ENCODE measurements at regions not wholly inside any gene's neighbourhood (a gene's known extent, or its start where the extent isn't known, plus 50 kb on each side); places are given as distances from the start of the nearest gene placed in this dataset.

DNA sequence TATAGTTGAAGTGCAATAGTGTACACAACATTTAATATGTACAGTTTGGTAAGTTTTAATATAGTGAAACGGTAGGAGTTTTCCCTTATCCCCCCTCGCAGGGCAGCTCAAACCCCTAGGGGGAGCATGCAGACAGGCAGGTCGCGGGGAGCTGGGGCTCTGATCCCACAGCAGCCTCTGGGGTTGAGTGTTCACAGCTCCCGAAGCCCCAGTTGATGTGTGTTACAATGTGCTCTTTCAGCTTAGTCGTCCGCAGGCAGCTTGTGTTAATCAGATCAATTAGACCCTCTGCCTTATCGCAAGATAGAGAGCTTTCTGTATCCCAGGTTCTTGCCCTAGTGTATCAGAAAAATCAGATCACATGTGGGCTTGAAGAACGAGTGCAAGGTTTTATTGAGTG is 143.1 kb upstream of the CHRNA7 start:
- FAIRE-seq (no peak), DNase-seq (ENCODE audit: extremely low spot score, insufficient read length, low read depth) (no peak)

DNA sequence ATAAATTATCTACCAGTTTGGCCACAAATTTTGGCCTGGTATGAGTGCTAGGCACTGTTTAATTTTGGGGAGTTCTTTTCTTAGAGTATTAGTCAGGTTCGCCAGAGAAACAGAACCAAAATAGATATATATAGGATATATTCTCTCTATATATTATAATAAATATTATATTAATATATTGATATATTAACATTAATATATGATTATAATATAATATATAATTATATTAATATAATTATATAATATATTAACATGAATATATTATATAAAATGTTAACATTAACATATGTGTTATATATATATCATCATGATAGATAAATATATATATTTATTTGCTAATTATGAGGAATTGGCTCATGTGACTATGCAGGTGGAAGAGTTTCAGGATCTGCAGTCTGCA is 137.8 kb upstream of the CHRNA7 start:
- DNase-seq (ENCODE audit: extremely low spot score, insufficient read length, low read depth) (no peak), FAIRE-seq (no peak)

DNA sequence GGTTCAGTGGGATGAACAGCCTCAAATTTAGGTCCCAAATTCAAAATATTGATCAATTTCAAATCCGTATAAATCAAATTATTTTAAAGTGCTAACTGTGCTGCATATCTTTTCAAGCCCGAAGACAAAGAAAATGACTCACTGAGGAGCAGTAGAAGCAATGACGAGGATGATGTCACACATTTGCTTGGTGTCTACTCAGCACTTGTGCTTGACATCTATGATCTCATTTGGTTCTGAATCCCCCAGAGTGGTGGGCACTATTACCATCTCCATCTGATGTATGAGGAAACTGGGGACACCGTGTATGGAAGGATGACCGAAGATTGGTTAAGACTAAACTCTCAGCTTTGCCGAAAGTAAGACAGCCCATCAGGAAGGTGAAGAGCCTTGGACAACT is 136.5 kb upstream of the CHRNA7 start:
- DNase-seq (ENCODE audit: extremely low spot score, insufficient read length, low read depth), result no peak
- no peak for FAIRE-seq

DNA sequence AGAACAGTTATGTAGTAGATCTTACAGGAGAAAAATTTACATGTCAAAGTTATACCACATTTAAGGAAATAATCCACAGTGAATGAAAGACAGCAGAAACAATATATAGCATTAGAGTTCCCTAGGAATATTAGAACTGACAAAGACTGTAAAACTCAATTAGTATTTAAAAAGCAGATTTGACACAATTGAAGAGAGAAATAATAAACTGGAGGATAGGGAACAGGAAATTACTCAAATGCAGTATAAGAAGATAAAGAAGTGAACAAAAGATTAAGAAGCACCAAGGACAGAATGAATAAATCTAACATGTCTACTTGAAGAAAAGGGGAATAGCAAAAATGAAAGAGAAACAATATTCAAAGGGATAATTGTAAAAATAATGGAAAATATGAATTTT is 132.6 kb upstream of the CHRNA7 start:
- DNase-seq (ENCODE audit: extremely low spot score, insufficient read length, low read depth) (no peak), FAIRE-seq (no peak)

DNA sequence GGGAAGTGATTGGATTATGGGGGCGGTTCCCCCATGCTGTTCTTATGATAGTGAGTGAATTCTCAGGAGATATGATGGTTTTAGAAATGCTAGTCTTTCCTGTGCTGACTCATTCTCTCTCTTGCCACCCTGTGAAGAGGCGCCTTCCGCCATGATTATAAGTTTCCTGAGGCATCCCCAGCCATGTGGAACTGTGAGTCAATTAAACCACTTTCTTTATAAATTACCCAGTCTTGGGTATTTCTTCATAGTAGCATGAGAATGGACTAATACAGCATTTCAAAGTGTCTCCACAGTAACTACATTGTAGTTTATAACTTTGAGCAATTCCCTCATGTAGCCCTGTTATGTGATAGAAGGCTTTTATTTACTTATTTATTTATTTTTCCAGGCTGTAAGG is 128.8 kb upstream of the CHRNA7 start:
- FAIRE-seq, result no peak

DNA sequence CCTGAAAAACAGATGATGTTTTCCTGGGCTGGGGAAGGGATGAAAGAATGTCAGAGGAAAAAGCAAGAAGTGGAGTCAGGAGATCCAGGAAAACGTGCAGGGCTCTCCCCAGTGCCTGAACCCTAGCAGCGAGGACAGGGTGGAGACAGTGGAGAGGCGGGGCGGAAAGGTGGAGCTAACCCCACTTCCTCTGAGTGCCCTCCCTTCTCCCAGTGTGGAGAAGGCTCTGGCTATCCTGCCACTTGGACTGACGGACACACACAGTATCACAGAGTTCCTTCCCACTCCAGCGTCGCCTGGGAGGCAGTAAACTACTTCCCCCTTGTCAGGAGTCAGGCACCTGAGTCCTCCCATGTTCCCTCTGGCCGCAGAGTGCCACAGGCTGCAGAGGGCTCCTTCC is 125.3 kb upstream of the CHRNA7 start:
- DNase-seq (ENCODE audit: extremely low spot score, insufficient read length, low read depth), result no peak
- FAIRE-seq, result no peak

More for the DNA sequence above, 128.8 kb upstream of the CHRNA7 start:
- DNase-seq (ENCODE audit: extremely low spot score, insufficient read length, low read depth), result no peak

DNA sequence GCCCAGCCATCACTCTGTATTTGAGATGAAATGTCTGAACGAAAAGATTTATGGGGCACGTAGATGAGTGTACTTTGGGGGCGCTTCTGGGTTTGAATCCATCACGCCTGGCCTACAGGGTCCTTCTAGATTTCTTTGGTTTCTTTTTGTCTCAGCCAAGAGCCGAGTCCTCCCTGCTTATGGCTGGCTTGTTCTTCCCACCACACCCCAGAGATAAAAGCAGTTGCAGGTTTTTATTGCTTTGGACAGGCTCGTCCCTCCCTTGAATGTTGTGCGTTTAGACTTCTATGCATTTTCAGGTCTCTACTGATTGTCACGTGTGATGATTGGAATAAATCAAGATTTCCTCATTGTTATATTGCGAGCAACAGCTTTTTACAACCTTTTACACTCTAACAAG is 104.8 kb upstream of the CHRNA7 start:
- no peak for FAIRE-seq

DNA sequence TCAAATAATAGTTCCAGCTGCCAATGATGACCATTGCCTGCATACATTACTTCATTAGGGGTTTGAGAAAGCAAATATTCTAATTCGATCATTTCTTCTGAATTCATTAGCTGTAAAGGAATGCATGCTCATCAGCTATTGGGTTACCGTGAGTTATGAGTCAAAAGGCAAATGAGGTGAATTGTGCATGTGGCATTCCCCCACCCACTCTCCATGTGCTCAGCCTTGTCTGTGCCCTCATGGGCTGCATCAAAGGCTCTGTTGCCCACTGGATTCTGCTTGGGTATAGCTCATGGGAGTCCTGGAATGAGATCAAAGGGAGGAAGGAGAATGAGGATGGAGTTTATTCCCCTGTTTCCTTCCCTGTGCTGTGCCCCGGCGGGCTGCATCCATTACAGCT is 99.3 kb upstream of the CHRNA7 start:
- DNase-seq (ENCODE audit: extremely low spot score, insufficient read length, low read depth) (no peak), FAIRE-seq (no peak)

More for the DNA sequence above, 104.8 kb upstream of the CHRNA7 start:
- DNase-seq (ENCODE audit: extremely low spot score, insufficient read length, low read depth), result no peak

DNA sequence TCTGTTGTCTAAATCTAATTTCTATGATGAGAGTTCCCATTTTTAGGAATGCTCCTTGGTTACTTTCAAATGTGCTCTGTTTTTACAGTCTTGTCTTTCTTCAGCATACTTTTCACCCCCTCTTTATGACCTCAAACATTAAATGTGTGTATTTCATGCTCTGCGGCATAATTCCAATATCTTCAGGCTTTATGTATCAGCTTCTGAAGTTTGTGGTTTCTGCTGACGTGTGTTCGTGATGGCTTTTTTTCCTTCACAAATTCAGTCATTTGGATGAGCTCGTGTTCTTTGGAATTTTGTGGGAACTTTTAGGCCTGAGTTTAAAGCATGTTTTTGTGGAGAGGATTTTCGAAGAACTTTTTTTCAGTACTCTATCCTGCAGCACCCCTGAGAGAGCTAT is 97.7 kb upstream of the CHRNA7 start:
- FAIRE-seq, result no peak
- DNase-seq (ENCODE audit: extremely low spot score, insufficient read length, low read depth), result no peak

DNA sequence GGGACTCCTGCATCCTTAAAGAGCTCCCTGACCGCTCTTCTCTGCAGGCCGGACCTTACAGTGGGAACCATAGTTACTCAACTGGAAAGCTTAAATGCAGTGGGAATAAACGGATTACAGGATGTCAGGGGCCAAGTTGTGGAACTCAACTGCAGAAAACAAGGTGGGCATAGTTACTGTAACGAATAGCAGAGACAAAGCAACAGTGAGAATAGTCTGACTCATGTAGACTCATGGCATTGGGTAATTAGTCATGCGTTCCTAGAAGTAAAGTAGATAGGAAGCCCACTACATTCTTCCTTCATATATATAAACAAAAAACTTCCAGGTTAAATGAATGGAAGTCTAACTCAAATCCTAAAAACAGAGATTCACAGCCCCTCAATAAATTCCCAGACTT is 95.5 kb upstream of the CHRNA7 start:
- DNase-seq (ENCODE audit: extremely low spot score, insufficient read length, low read depth), result no peak
- no peak for FAIRE-seq

DNA sequence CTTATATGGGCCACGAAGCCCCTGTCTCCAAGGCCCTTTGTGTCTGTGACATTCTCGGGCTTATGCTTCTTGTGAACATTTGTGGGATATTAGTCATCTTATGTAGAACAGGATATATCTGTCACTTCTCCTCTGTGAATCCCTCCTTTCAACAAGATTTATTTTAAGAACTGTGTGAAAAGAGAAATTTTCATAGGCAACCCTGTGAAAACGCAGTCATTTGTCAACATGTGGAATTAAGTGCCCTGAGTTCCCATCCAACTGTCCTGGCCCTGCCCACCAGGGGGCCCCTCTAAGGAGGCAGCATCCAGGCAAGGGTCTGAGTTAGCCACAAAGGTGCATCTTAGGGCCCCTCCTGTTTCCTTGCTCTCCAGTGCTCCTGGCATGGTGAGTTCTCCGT is 76.8 kb upstream of the CHRNA7 start:
- DNase-seq (ENCODE audit: extremely low spot score, insufficient read length, low read depth), result no peak
- no peak for FAIRE-seq

DNA sequence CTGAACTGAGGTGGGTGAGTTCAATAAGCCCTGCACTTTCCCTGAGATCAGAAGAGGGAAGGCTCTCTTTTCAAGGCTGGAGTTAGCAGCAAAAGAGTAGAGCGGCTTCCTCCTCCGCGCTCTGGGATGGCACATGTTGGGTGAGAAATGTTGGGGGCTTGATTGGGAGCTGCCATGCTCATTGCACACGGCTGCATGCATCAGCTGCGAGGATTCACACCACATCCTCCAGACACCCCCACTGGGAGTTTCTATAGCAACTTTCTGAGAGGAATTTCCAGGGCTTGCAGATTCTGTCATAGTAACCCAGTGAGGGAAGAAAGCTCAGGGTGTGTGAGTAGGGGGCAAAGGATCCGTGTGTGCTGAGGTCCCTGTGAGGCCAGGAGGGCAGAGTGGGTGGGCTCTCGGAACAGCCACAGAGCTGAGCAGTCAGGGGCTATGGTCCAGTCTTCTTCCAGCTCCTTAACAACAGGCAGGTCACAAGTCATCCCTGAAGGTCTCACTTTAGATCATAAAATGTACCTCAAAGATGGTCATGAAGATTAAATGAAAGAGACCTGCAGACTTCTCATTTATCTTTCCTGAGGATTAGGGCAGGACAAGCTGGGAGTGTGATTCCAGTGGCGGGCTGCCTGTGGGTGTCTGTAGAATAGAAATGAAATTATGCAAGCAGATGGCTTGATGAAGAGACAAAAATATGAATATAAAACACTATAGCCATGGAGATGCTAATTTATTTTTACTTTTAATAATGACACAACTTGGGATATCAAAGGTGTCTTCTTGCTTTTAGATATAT is 75.7 kb upstream of the CHRNA7 start:
- no peak for DNase-seq (ENCODE audit: extremely low spot score, insufficient read length, low read depth)

DNA sequence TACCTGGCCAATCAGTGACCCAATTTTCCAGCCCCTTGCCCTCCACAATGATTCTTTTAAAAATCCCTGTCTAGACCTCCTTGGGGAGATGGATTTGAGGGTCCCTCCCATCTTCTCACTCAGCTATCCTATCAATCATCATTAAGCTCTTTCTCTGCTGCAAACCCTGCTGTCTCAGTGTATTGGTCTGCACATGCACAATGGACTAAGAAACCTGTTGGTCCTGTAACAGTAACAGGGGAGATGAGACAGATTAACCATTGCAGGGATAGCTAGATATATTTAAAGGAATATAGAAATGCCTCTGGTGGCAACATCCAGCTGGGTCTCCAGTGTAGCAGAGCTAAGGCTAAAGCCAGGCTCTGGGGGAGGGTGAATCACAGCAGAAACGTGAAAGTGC is 74.6 kb upstream of the CHRNA7 start:
- FAIRE-seq (no peak), DNase-seq (ENCODE audit: extremely low spot score, insufficient read length, low read depth) (no peak)

More for the DNA sequence above, 75.7 kb upstream of the CHRNA7 start:
- no peak for FAIRE-seq

DNA sequence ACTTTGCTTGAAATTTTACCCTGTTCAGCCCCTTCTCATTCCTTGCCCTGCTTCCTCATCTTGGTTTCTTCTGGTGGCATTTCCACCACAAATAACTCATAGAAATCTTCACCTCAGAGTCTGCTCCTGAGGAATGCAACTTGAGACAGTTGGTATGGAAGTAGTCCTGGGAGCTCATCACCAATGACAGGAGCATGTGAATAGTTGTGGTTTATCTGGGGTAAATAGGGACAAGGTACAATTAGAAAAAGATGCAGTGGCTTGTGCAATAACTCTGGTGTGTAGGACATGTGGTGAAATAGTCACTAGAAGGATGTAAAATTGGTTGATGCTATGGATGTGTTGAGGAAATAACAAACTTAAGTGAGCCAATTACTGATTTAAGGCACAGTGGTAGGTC is 72.7 kb upstream of the CHRNA7 start:
- no peak for FAIRE-seq
- DNase-seq (ENCODE audit: extremely low spot score, insufficient read length, low read depth), result no peak

DNA sequence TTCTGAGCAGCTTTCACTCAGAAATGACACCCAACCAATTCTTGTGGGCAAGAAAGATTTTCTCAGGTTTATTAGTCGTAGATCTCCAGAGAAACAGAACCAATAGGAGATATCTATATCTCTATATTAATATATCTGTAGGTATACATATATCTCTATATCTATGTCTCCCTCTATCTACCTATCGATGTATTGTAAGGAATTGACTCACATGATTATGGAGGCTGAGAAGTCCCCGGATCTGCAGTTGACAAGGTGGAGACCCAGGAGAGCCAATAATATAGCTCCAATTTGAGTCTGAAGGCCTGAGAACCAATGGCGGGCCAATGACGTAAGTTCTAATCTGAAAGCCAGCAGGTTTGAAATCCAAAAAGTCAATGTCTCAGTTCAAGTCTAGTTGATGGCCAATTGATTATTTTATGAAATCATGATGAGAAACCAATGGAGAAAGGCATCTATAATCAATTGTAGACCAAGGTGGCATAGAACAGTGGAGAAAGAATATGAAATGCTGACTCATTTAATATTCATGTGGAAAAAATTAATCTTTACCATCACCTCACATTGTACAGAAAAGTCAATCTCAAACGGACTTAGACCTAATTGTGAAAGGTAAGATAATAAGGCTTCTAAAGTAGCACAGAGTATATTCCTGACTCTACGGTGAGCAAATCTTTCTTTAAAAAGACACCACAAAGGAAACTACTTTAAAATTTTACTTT is 65.6 kb upstream of the CHRNA7 start:
- DNase-seq (ENCODE audit: extremely low spot score, insufficient read length, low read depth) (no peak), FAIRE-seq (no peak)

DNA sequence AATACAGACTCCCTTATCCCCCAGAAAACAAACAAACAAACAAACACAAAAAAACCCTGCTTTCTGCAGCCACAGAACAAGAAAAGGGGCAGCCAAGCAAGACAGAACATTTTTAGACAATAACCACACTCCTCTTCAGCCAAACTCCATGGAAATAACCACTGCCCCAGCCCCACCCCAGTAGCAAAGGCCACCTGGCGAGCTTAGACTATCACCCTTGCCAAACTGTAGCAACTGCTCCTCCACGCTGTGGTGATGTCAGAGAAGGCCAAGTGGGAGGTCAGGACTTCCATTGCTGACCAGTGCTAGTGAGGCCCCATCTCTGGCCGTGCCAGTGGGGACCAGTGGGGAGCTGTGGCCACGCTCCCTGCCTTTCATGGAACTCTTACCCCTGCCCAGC is 60.3 kb upstream of the CHRNA7 start:
- FAIRE-seq (no peak), DNase-seq (ENCODE audit: extremely low spot score, insufficient read length, low read depth) (no peak)

DNA sequence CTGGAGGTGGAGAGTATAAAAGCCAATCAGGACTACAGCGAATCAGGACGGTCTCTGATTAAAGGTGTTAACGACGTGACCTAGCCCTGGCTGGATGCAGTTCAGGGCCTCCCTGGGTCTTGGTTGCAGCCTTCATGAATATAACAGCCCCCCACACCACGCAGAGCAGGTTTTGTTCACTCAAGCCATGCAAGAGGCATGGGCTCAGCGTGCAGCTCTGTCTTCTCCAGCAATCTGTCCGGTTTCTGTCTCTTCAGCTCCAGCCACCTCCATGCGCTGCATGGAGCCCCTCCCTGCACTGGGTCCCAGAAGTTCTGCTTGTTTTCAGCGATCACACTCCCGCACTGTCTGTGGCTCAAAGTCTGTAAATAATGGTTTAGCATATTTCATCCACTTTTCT is 57.1 kb upstream of the CHRNA7 start:
- DNase-seq (ENCODE audit: extremely low spot score, insufficient read length, low read depth) (no peak), FAIRE-seq (no peak)

DNA sequence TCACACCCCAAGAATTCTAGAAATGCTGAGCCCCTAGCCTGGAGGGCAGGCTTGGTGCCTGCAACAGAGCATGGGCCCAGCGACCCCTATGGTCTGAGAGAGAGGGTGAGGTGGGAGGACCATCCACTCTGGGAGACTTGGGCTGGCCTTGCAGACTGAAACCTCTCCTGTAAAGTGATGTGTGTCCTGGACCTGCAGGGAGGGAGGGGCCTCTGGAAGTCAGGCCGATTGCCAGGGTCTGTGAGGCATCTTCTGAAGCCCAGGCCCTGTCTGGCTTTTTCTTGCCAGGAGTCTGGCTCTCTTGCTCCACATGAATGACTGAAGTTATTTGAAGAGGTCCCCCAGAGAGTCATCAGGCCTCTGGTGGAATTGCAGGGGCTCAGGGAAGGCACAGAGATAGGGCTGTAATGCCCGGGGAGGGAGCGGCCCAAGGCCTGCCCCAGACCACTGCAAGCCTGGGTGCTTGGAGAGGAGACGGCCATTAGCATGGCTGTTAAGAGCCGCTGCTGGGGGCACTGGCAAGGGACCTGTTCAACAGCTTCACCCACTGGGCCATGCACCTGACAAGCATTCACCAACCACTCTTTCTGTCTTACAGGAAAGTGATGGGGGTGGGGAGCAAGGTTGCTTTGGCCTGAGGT is 56.0 kb upstream of the CHRNA7 start:
- FAIRE-seq, result no peak

DNA sequence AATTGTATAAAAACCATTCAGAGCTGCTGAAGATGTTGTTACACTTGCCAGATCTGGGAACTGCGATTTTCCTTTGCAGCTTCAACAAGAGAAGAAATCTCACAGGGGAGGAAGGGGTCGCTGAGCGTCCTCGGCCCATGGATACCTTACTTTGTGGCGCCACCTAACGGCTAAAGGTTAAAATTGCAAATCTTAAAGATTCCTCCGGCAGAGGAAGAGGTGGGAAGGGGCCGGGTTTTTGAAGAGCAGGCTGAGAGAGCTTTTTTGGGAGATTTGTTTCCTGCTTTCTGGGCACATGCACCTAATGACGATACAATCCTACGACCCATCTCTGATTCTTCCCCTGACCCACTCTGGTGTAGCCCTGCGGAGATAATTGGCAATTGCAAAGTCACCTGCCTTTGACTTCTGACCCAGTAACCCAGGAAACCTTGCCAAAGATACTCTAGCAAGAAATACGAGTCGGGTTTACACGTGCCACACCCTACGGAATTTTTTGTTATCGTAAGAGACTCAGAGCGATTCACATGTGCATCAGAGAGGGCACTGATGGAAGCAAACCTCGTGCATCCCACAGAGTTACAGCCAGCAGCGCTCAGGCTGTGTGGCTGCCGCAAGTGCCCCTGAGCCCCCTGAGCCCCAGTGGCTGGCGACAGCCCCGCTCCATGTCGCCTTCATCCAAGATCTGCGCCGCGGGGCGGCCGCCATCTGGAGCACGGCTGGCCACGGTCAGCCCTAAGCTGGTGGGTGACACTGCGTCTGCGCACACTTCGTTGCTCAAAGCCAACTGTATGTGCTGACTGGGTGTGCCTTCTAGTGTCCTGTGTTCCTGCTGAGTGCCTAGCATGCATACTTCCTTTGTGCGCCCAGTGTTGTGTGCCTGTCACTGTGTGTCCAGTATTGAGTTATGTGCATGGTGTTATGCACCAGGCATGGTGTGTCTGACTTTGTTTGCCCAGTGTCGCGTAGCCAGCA is 55.2 kb upstream of the CHRNA7 start:
- DNase-seq (ENCODE audit: extremely low spot score, insufficient read length, low read depth) (no peak), FAIRE-seq (peak; percentile 71)

More for the DNA sequence above, 56.0 kb upstream of the CHRNA7 start:
- no peak for DNase-seq (ENCODE audit: extremely low spot score, insufficient read length, low read depth)

DNA sequence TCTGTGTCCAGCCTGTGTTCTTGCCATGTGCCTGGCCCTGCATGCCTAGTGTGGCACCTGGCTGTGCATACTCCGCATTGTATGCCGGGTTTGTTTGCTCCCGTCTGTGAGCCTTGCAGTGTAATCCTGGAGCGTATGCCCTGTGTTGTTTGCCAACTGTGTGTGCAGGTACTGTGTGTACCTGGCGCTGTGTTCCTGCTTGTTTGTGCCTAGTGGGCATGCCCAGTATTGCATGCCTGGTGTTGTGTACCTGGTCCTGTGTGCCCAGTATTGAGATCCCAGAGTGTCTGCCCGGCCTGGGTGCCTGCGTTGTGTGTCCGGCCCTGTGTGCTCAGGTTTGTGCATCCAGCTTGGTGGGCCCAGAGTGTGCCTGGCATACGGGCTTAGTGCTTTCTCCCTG is 54.5 kb upstream of the CHRNA7 start:
- DNase-seq (ENCODE audit: extremely low spot score, insufficient read length, low read depth), result no peak
- FAIRE-seq, result no peak
